ENCODE measurements at regions not wholly inside any gene's neighbourhood (a gene's known extent, or its start where the extent isn't known, plus 50 kb on each side); places are given as distances from the start of the nearest gene placed in this dataset.

DNA sequence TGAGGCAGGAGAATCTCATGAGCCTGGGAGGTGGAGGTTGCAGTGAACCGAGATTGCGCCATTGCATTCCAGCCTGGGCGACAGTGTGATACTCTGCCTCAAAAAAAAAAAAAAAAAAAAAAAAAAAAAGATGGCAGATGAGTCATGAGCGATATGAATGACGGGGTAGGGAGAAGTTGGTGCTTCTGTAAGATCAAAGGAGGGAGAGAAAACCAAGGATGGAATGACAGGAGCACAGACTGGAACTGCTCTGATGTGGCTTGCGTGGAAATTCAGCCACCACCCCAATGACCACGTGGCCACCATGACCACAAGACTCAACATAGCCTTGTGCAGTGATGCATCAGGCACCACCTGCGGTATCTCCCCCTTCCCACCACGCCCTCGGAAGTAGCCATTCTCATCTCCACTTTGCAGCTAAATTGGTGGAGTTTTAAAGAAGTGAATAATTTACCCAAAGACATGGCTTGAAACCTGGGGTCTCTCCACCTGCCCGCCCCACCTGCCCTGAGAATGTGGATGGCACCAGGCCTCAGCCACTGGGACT is 96.0 kb downstream of the ACKR3 start:
- TF ChIP-seq SPI1 (IDR thresholded peaks at IDR 0.05; ENCODE audit: low read depth, low read length) (no peak), POLR2A (IDR thresholded peaks at IDR 0.05; ENCODE audit: low read depth, low read length) (no peak), TAF1 (IDR thresholded peaks at IDR 0.05; ENCODE audit: low read depth, low read length) (no peak)
